Heart left ventricle (tissue), 16 donors: ENCODE measurements at regions not wholly inside any gene's neighbourhood (a gene's known extent, or its start where the extent isn't known, plus 50 kb on each side); places are given as distances from the start of the nearest gene placed in this dataset.
"Not testable (repeated sequence)": the region's sequence is repeated elsewhere in the genome, so short reads cannot be mapped to it uniquely, and the experiment has no call there.

ENCODE experiments used
- ATAC-seq, 4 donors: fragments of 200-7000 bp; cut with Tn5 transposase; one replicate each; pipeline ENCODE4 v1.9.1; 2020 to 2022; ENCODE audit warnings: moderate library complexity in 4 of 4, mild to moderate bottlenecking in 3 of 4, moderate number of reproducible peaks in 1 of 4
- DNase-seq, 5 donors: peaks; one replicate each; pipeline ENCODE4 v3.0.0-alpha.2; 2020
- H3K27ac ChIP-seq, 12 donors: fragments of 200-600 bp; sonication (generic) in 4 of 12; one replicate each; pipeline versions ENCODE4 v1.5.0 to v1.8.0; 2016 to 2022; ENCODE audit warnings: mild to moderate bottlenecking in 2 of 12
- H3K27me3 ChIP-seq, 9 donors: fragments of 200-600 bp; sonication (generic) in 2 of 9; one replicate each; pipeline versions ENCODE4 v1.5.1 to v1.8.0; 2016 to 2022; ENCODE audit warnings: mild to moderate bottlenecking in 3 of 9
- H3K36me3 ChIP-seq, 9 donors: fragments of 200-600 bp; sonication (generic) in 2 of 9; one replicate each; pipeline versions ENCODE4 v1.5.0 to v1.8.0; 2018 to 2022; ENCODE audit warnings: mild to moderate bottlenecking in 2 of 9
- H3K4me1 ChIP-seq, 12 donors: fragments of 200-600 bp; sonication (generic) in 4 of 12; one replicate each; pipeline versions ENCODE4 v1.5.0 to v1.8.0; 2016 to 2022; ENCODE audit warnings: mild to moderate bottlenecking in 3 of 12
- H3K4me3 ChIP-seq, 12 donors: fragments of 200-600 bp; sonication (generic) in 4 of 12; one replicate each; pipeline versions ENCODE4 v1.5.0 to v1.8.0; 2017 to 2022; ENCODE audit warnings: mild to moderate bottlenecking in 9 of 12, moderate library complexity in 4 of 12
- H3K9me3 ChIP-seq, 12 donors: fragments of 200-600 bp; sonication (generic) in 4 of 12; one replicate each; pipeline versions ENCODE4 v1.5.0 to v1.8.0; 2016 to 2022; ENCODE audit warnings: mild to moderate bottlenecking in 1 of 12
- CTCF ChIP-seq, 12 donors: fragments of 200-600 bp; sonication (generic) in 4 of 12; IDR thresholded peaks; one replicate each; pipeline versions ENCODE4 v1.5.0 to v1.8.0; 2018 to 2022; ENCODE audit warnings: antibody characterized with exemption in 12 of 12, mild to moderate bottlenecking in 5 of 12
- POLR2A ChIP-seq, 2 donors: fragments of 450-650 bp; IDR thresholded peaks; one replicate each; pipeline ENCODE4 v1.6.1; 2017; ENCODE audit warnings: antibody characterized with exemption in 2 of 2, mild to moderate bottlenecking in 2 of 2, moderate library complexity in 2 of 2
- WGBS, 4 donors: extraction: QIAGEN DNeasy Blood & Tissue Kit in 2 of 4; methylation state at CpG; one replicate each; pipeline versions ENCODE4 v1.1.5 to v1.1.7; 2013 to 2018; 5-methylcytosine and 5-hydroxymethylcytosine counted together
- intact Hi-C, 10 donors: fragments of 100-400 bp; cut with DNase I; formaldehyde crosslinking; loops; one replicate each; pipeline versions ENCODE4 v1.11.1 to v1.14.2; 2022
- donor health status: ischemic (EF 13 %, LVEDD 7.1; RV severe dilation, severe dysfunction).
- donor health status: healthy with polysubstance abuse.
- donor health status: DM: no; HTN: yes; CAD: no.
- donor health status: DM: no; HTN: no; CAD: no.
- donor health status: ischemic (EF 25% LVEDD 6.9; RV normal size, moderate dysfunction).
- donor health status: ischemic (EF 25% LVEDD 5.7; RV mildly dilated, moderate dysfunction).
- donor health status: healthy.
- donor health status: DM: yes; HTN: yes; CAD: no.
- donor health status: ischemic (EF 35%, LVEDD 5.7; RV mildly dilated, moderate dysfunction).
- donor health status: nonischemic (EF 11% LVEDD 7.7; RV severe dilation, severe dysfunction).
- donor health status: DM: yes; HTN: yes; CAD: no.
- donor health status: PGD.
- donor health status: ischemic (EF 29% LVEDD 5.4; RV normal size, mild dysfunction).
- donor health status: nonischemic (EF 23%, LVEDD 6.1; RV moderate dilation, normal function).

GRCh38 chr9:78905387-78905786 is 608.5 kb downstream of the PSAT1 start:
- intact Hi-C loops = no loop called here
- WGBS, 4 donors = 59 to 78% (median 65%) methylated on average over 1 of the region's 1 CpG
- no peak for TF ChIP-seq CTCF (IDR thresholded peaks at IDR 0.05)
- TF ChIP-seq POLR2A (IDR thresholded peaks at IDR 0.05) = no peak

GRCh38 chr9:78905986-78906755 is 609.2 kb downstream of the PSAT1 start:
- intact Hi-C loops = no loop called here
- Histone ChIP-seq H3K4me1 (no peaks in the 10 kb centered on the region), H3K27me3 (no peaks in the 10 kb centered on the region), H3K36me3 (no peaks in the 10 kb centered on the region), H3K27ac (no peak overlapping the region), H3K4me3 (no peak overlapping the region), H3K9me3 (peaks cover 0 to 9% (median 0%) of the 10 kb centered on the region in 12 donors)
- DNase-seq (no peak), ATAC-seq (no peak)
- WGBS, 4 donors = 57 to 69% (median 63%) methylated on average over 5 of the region's 5 CpGs
- TF ChIP-seq POLR2A (IDR thresholded peaks at IDR 0.05) (no peak), CTCF (IDR thresholded peaks at IDR 0.05) (no peak)

More at GRCh38 chr9:78905387-78905786, 608.5 kb downstream of the PSAT1 start:
- no peak overlapping the region for H3K4me3 ChIP-seq
- DNase-seq (no peak), ATAC-seq (no peak)
- peaks cover 0 to 9% (median 0%) of the 10 kb centered on the region in 12 donors for H3K9me3 ChIP-seq
- H3K27me3 ChIP-seq = no peaks in the 10 kb centered on the region
- no peak overlapping the region for H3K27ac ChIP-seq
- H3K4me1 ChIP-seq = no peaks in the 10 kb centered on the region
- H3K36me3 ChIP-seq = no peaks in the 10 kb centered on the region

GRCh38 chr9:78909566-78909965 is 612.6 kb downstream of the PSAT1 start:
- intact Hi-C loops = no loop called here
- Histone ChIP-seq H3K36me3 (no peaks in the 10 kb centered on the region), H3K27me3 (no peaks in the 10 kb centered on the region), H3K27ac (no peak overlapping the region), H3K9me3 (peaks cover 0 to 9% (median 0%) of the 10 kb centered on the region in 12 donors), H3K4me3 (no peak overlapping the region), H3K4me1 (no peaks in the 10 kb centered on the region)
- ATAC-seq = no peak
- 73 to 78% (median 76%) methylated on average over 2 of the region's 2 CpGs for WGBS, 4 donors
- no peak for DNase-seq
- no peak for TF ChIP-seq CTCF (IDR thresholded peaks at IDR 0.05)
- TF ChIP-seq POLR2A (IDR thresholded peaks at IDR 0.05) = no peak

- ATAC-seq, H3K4me3 ChIP-seq, H3K36me3 ChIP-seq, DNase-seq, intact Hi-C loops, H3K27me3 ChIP-seq, H3K27ac ChIP-seq, H3K9me3 ChIP-seq, H3K4me1 ChIP-seq: not testable (repeated sequence)
- 77 to 85% (median 82%) methylated on average over 2 of the region's 2 CpGs for WGBS, 4 donors
Observed at GRCh38 chr9:78916884-78917283, 620.0 kb downstream of the PSAT1 start.

GRCh38 chr9:78918976-78919375 is 622.1 kb downstream of the PSAT1 start:
- H3K9me3 ChIP-seq = peaks cover 0 to 7% (median 0%) of the 10 kb centered on the region in 12 donors
- H3K36me3 ChIP-seq = no peaks in the 10 kb centered on the region
- H3K27me3 ChIP-seq = no peaks in the 10 kb centered on the region
- intact Hi-C loops = no loop called here
- ATAC-seq (no peak), DNase-seq (no peak)
- TF ChIP-seq CTCF (IDR thresholded peaks at IDR 0.05) (no peak), POLR2A (IDR thresholded peaks at IDR 0.05) (no peak)
- no peak overlapping the region for H3K27ac ChIP-seq
- H3K4me3 ChIP-seq = no peak overlapping the region
- no peaks in the 10 kb centered on the region for H3K4me1 ChIP-seq
- 49 to 84% (median 70%) methylated on average over 3 of the region's 3 CpGs for WGBS, 4 donors
